ENCODE measurements at regions not wholly inside any gene's neighbourhood (a gene's known extent, or its start where the extent isn't known, plus 50 kb on each side); places are given as distances from the start of the nearest gene placed in this dataset.

DNA sequence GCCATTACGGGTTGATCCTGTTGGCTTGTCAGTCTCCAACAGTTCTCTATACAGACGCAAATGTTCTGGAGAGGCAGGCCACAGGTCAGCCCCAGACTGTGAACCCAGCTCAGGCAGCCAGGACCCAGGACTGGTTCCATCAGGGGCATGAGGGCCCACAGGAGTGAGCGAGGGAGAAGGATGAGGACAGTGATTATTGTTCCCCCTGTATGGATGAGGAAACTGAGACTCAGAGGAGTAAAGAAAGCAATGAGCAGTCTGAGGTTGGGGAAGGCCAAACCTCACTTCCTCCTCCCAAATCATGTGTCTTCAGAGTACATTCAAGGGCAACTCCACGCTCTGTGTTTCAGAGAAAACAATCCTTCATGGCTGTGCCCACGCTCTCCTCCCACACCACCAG lies 121.9 kb downstream of the RPLP1 start:
- TF ChIP-seq POLR2A (IDR thresholded peaks at IDR 0.05; ENCODE audit: low read length) (no peak), GATA1 (IDR thresholded peaks at IDR 0.05; ENCODE audit: low read depth, low read length) (no peak)
